H9 (cell line): ENCODE measurements at regions not wholly inside any gene's neighbourhood (a gene's known extent, or its start where the extent isn't known, plus 50 kb on each side); places are given as distances from the start of the nearest gene placed in this dataset.
"Not testable (repeated sequence)": the region's sequence is repeated elsewhere in the genome, so short reads cannot be mapped to it uniquely, and the experiment has no call there.

ENCODE experiments used
- DNase-seq: peaks from one replicate; pipeline ENCODE4 v3.0.0-alpha.2; 2017
- H2AFZ ChIP-seq: one replicate; pipeline ENCODE4 v1.6.1; 2013; ENCODE audit warnings: mild to moderate bottlenecking, low read length, control low read depth, moderate library complexity
- H2AK5ac ChIP-seq: 2 replicates; pipeline ENCODE4 v1.6.1; 2013; ENCODE audit warnings: low read length, control low read depth, mixed read lengths; ENCODE audit not compliant: insufficient read length
- H2BK120ac ChIP-seq: one replicate; pipeline ENCODE4 v1.6.1; 2013; ENCODE audit warnings: low read depth, mild to moderate bottlenecking, low read length, control low read depth, inconsistent platforms; ENCODE audit not compliant: poor library complexity, severe bottlenecking
- H2BK12ac ChIP-seq: 2 replicates; pipeline ENCODE4 v1.6.1; 2013; ENCODE audit warnings: low read length, control low read depth, mixed read lengths, low read depth; ENCODE audit not compliant: insufficient read length
- H2BK15ac ChIP-seq: 2 replicates; pipeline ENCODE4 v1.6.1; 2013; ENCODE audit warnings: low read depth, low read length, control low read depth
- H2BK20ac ChIP-seq: one replicate; pipeline ENCODE4 v1.6.1; 2013; ENCODE audit warnings: low read depth, mild to moderate bottlenecking, low read length, control low read depth, inconsistent platforms; ENCODE audit not compliant: poor library complexity, severe bottlenecking
- H2BK5ac ChIP-seq: 2 replicates; pipeline ENCODE4 v1.6.1; 2013; ENCODE audit warnings: low read length, control low read depth, mixed read lengths; ENCODE audit not compliant: insufficient read length
- H3K14ac ChIP-seq: 2 replicates; pipeline ENCODE4 v1.6.1; 2013; ENCODE audit warnings: low read length, control low read depth; ENCODE audit not compliant: insufficient read depth
- H3K18ac ChIP-seq: 2 replicates; pipeline ENCODE4 v1.6.1; 2013; ENCODE audit warnings: low read depth, mild to moderate bottlenecking, mixed read lengths, low read length, control low read depth; ENCODE audit not compliant: insufficient read length
- H3K23ac ChIP-seq: 2 replicates; pipeline ENCODE4 v1.6.1; 2013; ENCODE audit warnings: low read length, control low read depth, mixed read lengths, low read depth; ENCODE audit not compliant: insufficient read length
- H3K23me2 ChIP-seq: 2 replicates; pipeline ENCODE4 v1.6.1; 2013; ENCODE audit warnings: low read depth, mild to moderate bottlenecking, mixed read lengths, low read length, control low read depth; ENCODE audit not compliant: insufficient read length, poor library complexity, severe bottlenecking
- H3K27ac ChIP-seq: 2 replicates; pipeline ENCODE4 v1.5.1; 2013; ENCODE audit warnings: low read length, control low read depth, mixed read lengths, low read depth; ENCODE audit not compliant: insufficient read length
- H3K27me3 ChIP-seq: 2 replicates; pipeline ENCODE4 v1.6.1; 2013; ENCODE audit warnings: low read length, control low read depth, inconsistent platforms; ENCODE audit not compliant: insufficient read depth
- H3K4ac ChIP-seq: 2 replicates; pipeline ENCODE4 v1.6.1; 2013; ENCODE audit warnings: low read depth, mild to moderate bottlenecking, control low read depth, inconsistent platforms, low read length, moderate library complexity
- H3K4me1 ChIP-seq: 2 replicates; pipeline ENCODE4 v1.6.1; 2013; ENCODE audit warnings: low read length, control low read depth, inconsistent platforms; ENCODE audit not compliant: insufficient read depth
- H3K4me2 ChIP-seq: 2 replicates; pipeline ENCODE4 v1.6.1; 2013; ENCODE audit warnings: low read length, control low read depth, mixed read lengths; ENCODE audit not compliant: insufficient read length, insufficient read depth
- H3K56ac ChIP-seq: 2 replicates; pipeline ENCODE4 v1.6.1; 2013; ENCODE audit warnings: low read depth, mild to moderate bottlenecking, mixed read lengths, low read length, control low read depth; ENCODE audit not compliant: insufficient read length
- H3K79me1 ChIP-seq: 2 replicates; pipeline ENCODE4 v1.6.1; 2013; ENCODE audit warnings: low read depth, mild to moderate bottlenecking, moderate library complexity, low read length, control low read depth, inconsistent platforms; ENCODE audit not compliant: insufficient read depth, poor library complexity, severe bottlenecking
- H3K79me2 ChIP-seq: 2 replicates; pipeline ENCODE4 v1.6.1; 2013; ENCODE audit warnings: low read length, control low read depth, inconsistent platforms; ENCODE audit not compliant: insufficient read depth
- H3K9ac ChIP-seq: 2 replicates; pipeline ENCODE4 v1.6.1; 2013; ENCODE audit warnings: low read length, control low read depth, mixed read lengths; ENCODE audit not compliant: insufficient read length; ENCODE audit errors: extremely low read depth
- H3K9me3 ChIP-seq: one replicate; pipeline ENCODE4 v1.6.1; 2013; ENCODE audit warnings: low read depth, low read length, inconsistent platforms; ENCODE audit not compliant: control insufficient read depth
- H3T11ph ChIP-seq: one replicate; pipeline ENCODE4 v1.6.1; 2013; ENCODE audit warnings: mild to moderate bottlenecking, low read length, control low read depth, inconsistent platforms
- H4K20me1 ChIP-seq: one replicate; pipeline ENCODE4 v1.6.1; 2013; ENCODE audit not compliant: control insufficient read depth, insufficient read length, insufficient read depth
- H4K5ac ChIP-seq: 2 replicates; pipeline ENCODE4 v1.6.1; 2013; ENCODE audit warnings: low read depth, mild to moderate bottlenecking, mixed read lengths, low read length, control low read depth; ENCODE audit not compliant: insufficient read length
- H4K8ac ChIP-seq: replicated peaks from 2 replicates; pipeline ENCODE4 v1.6.1; 2013; ENCODE audit warnings: low read length, control low read depth, mixed read lengths, low read depth; ENCODE audit not compliant: insufficient read length
- H4K91ac ChIP-seq: 2 replicates; pipeline ENCODE4 v1.6.1; 2013; ENCODE audit warnings: low read depth, mild to moderate bottlenecking, moderate library complexity, mixed read lengths, low read length, control low read depth; ENCODE audit not compliant: insufficient read length
- H3K27ac Mint-ChIP-seq, 3 experiments: 2 replicates in 2 of 3; 3 replicates in 1 of 3; pipeline ENCODE4 v1.8.0; 2020 to 2021; ENCODE audit warnings: mixed read lengths in 3 of 3, mild to moderate bottlenecking in 1 of 3, moderate library complexity in 1 of 3
- H3K27me3 Mint-ChIP-seq: 2 replicates; pipeline ENCODE4 v1.8.0; 2021; ENCODE audit warnings: low read depth, mild to moderate bottlenecking, moderate library complexity, mixed read lengths
- H3K36me3 Mint-ChIP-seq, 3 experiments: 2 replicates in 2 of 3; 3 replicates in 1 of 3; pipeline ENCODE4 v1.8.0; 2020 to 2021; ENCODE audit warnings: low read depth in 3 of 3, mixed read lengths in 3 of 3; ENCODE audit not compliant: insufficient read depth in 1 of 3
- H3K4me1 Mint-ChIP-seq, 2 experiments: 2 replicates each; pipeline ENCODE4 v1.8.0; 2020; ENCODE audit warnings: mixed read lengths in 2 of 2
- H3K4me3 Mint-ChIP-seq, 2 experiments: 2 replicates in 1 of 2; 3 replicates in 1 of 2; pipeline ENCODE4 v1.8.0; 2020 to 2021; ENCODE audit warnings: mild to moderate bottlenecking in 2 of 2, mixed read lengths in 2 of 2, moderate library complexity in 1 of 2
- H3K9me3 Mint-ChIP-seq, 2 experiments: 2 replicates in 1 of 2; 3 replicates in 1 of 2; pipeline ENCODE4 v1.8.0; 2020; ENCODE audit warnings: mild to moderate bottlenecking in 2 of 2, mixed read lengths in 2 of 2, moderate library complexity in 1 of 2
- CTCF ChIP-seq: fragments of 200-600 bp; sonication (generic); conservative IDR thresholded peaks from 3 replicates; pipeline ENCODE4 v1.8.0; 2021; ENCODE audit warnings: antibody characterized with exemption, mild to moderate bottlenecking
- WGBS: extraction: QIAGEN DNeasy Blood & Tissue Kit; methylation state at CpG from one replicate; pipeline ENCODE4 v1.1.7; 2013; ENCODE audit warnings: missing lambda C conversion rate, low lambda C conversion rate, mixed read lengths; ENCODE audit not compliant: insufficient read length; ENCODE audit errors: extremely low coverage; 5-methylcytosine and 5-hydroxymethylcytosine counted together

GRCh38 chr16:73399486-73399885 is 351.6 kb upstream of the ZFHX3 start:
- WGBS, result no CpG with 5 or more reads among the region's 5 CpGs
- no peaks in the 10 kb centered on the region for H4K20me1 ChIP-seq
- Mint-ChIP-seq H3K27ac (no peak overlapping the region), H3K4me1 (peaks cover 5 to 12% of the 10 kb centered on the region in 2 experiments), H3K27me3 (no peaks in the 10 kb centered on the region), H3K9me3 (peaks cover 0 to 5% of the 10 kb centered on the region in 2 experiments; a peak in 1 of 5 replicates), H3K4me3 (no peak overlapping the region), H3K36me3 (peaks cover 0 to 3% (median 0%) of the 10 kb centered on the region in 3 experiments; a peak in 1 of 7 replicates)
- H3T11ph ChIP-seq, result no peak overlapping the region
- no peak overlapping the region for H2BK12ac ChIP-seq
- H3K79me2 ChIP-seq, result no peaks in the 10 kb centered on the region
- no peak overlapping the region for H4K5ac ChIP-seq
- H3K9ac ChIP-seq, result no peak overlapping the region
- H3K14ac ChIP-seq, result no peak overlapping the region
- no peak overlapping the region for H2AFZ ChIP-seq
- no peak overlapping the region for H3K23ac ChIP-seq
- H3K79me1 ChIP-seq, result no peaks in the 10 kb centered on the region
- H2BK120ac ChIP-seq, result no peak overlapping the region
- no peak overlapping the region for H3K27ac ChIP-seq
- no peak overlapping the region for H4K8ac ChIP-seq
- H3K56ac ChIP-seq, result no peak overlapping the region
- no peaks in the 10 kb centered on the region for H3K4me1 ChIP-seq
- H3K4ac ChIP-seq, result no peak overlapping the region
- H3K23me2 ChIP-seq, result no peaks in the 10 kb centered on the region
- H2BK15ac ChIP-seq, result no peak overlapping the region
- no peak overlapping the region for H3K4me2 ChIP-seq
- no peaks in the 10 kb centered on the region for H3K9me3 ChIP-seq
- no peak overlapping the region for H2BK5ac ChIP-seq
- no peak overlapping the region for H2BK20ac ChIP-seq
- no peak for DNase-seq
- H2AK5ac ChIP-seq, result no peak overlapping the region
- no peak for TF ChIP-seq CTCF
- no peak overlapping the region for H3K18ac ChIP-seq
- H4K91ac ChIP-seq, result no peak overlapping the region
- H3K27me3 ChIP-seq, result no peaks in the 10 kb centered on the region

GRCh38 chr16:73398604-73399003 is 350.7 kb upstream of the ZFHX3 start:
- H4K5ac ChIP-seq, H3K4me2 ChIP-seq, H3K27ac ChIP-seq, H3K36me3 Mint-ChIP-seq, H3K18ac ChIP-seq, H3T11ph ChIP-seq, H3K27ac Mint-ChIP-seq, H2BK15ac ChIP-seq, H4K8ac ChIP-seq, H3K9me3 ChIP-seq, H3K4me1 ChIP-seq, H3K9ac ChIP-seq, H2BK20ac ChIP-seq, H3K4ac ChIP-seq, H3K14ac ChIP-seq, H3K27me3 Mint-ChIP-seq, H3K23ac ChIP-seq, H2BK5ac ChIP-seq, H3K56ac ChIP-seq, H3K9me3 Mint-ChIP-seq, H2BK120ac ChIP-seq, H3K23me2 ChIP-seq, H3K27me3 ChIP-seq, H3K79me1 ChIP-seq, H2AK5ac ChIP-seq, H4K91ac ChIP-seq, DNase-seq, H3K79me2 ChIP-seq, H4K20me1 ChIP-seq, H3K4me3 Mint-ChIP-seq, H2AFZ ChIP-seq, H2BK12ac ChIP-seq: not testable (repeated sequence)
- H3K4me1 Mint-ChIP-seq, result peaks cover 5 to 12% of the 10 kb centered on the region in 2 experiments
- no CpG with 5 or more reads among the region's 1 CpG for WGBS
